ENCODE measurements at regions not wholly inside any gene's neighbourhood (a gene's known extent, or its start where the extent isn't known, plus 50 kb on each side); places are given as distances from the start of the nearest gene placed in this dataset.

GRCh38 chr5:3784854-3785253 lies 189.2 kb downstream of the IRX1 start:
- Histone ChIP-seq H3K36me3 (no peaks in the 10 kb centered on the region), H3K4me3 (no peak overlapping the region), H3K9me3 (no peaks in the 10 kb centered on the region), H3K27ac (no peak overlapping the region), H3K27me3 (no peaks in the 10 kb centered on the region), H3K4me1 (no peaks in the 10 kb centered on the region)
- DNase-seq, result no peak
- TF ChIP-seq POLR2A (IDR thresholded peaks at IDR 0.05), result no peak
- no peak for TF ChIP-seq CTCF (IDR thresholded peaks at IDR 0.05)

GRCh38 chr5:3786165-3786564 lies 190.5 kb downstream of the IRX1 start:
- no peaks in the 10 kb centered on the region for H3K36me3 ChIP-seq
- TF ChIP-seq CTCF (IDR thresholded peaks at IDR 0.05) (no peak), POLR2A (IDR thresholded peaks at IDR 0.05) (no peak)
- no peaks in the 10 kb centered on the region for H3K4me1 ChIP-seq
- no peak overlapping the region for H3K4me3 ChIP-seq
- H3K9me3 ChIP-seq, result no peaks in the 10 kb centered on the region
- no peak overlapping the region for H3K27ac ChIP-seq
- no peak for DNase-seq
- H3K27me3 ChIP-seq, result no peaks in the 10 kb centered on the region

GRCh38 chr5:3786891-3787430 lies 191.3 kb downstream of the IRX1 start:
- Histone ChIP-seq H3K36me3 (no peaks in the 10 kb centered on the region), H3K27me3 (no peaks in the 10 kb centered on the region), H3K4me1 (no peaks in the 10 kb centered on the region), H3K27ac (no peak overlapping the region), H3K4me3 (no peak overlapping the region), H3K9me3 (no peaks in the 10 kb centered on the region)
- DNase-seq, result no peak
- TF ChIP-seq POLR2A (IDR thresholded peaks at IDR 0.05) (no peak), CTCF (IDR thresholded peaks at IDR 0.05) (no peak)

- Histone ChIP-seq H3K4me1 (no peaks in the 10 kb centered on the region), H3K27me3 (no peaks in the 10 kb centered on the region), H3K27ac (no peak overlapping the region), H3K36me3 (no peaks in the 10 kb centered on the region), H3K9me3 (no peaks in the 10 kb centered on the region), H3K4me3 (no peak overlapping the region)
- TF ChIP-seq POLR2A (IDR thresholded peaks at IDR 0.05), result no peak
- TF ChIP-seq CTCF (IDR thresholded peaks at IDR 0.05), result no peak
- DNase-seq, result no peak
Observed at GRCh38 chr5:3787604-3788003, 192.0 kb downstream of the IRX1 start.

GRCh38 chr5:3789519-3790193 lies 194.0 kb downstream of the IRX1 start:
- TF ChIP-seq CTCF (IDR thresholded peaks at IDR 0.05), result no peak
- TF ChIP-seq POLR2A (IDR thresholded peaks at IDR 0.05), result no peak
- Histone ChIP-seq H3K36me3 (no peaks in the 10 kb centered on the region), H3K27ac (no peak overlapping the region), H3K4me3 (no peak overlapping the region), H3K27me3 (no peaks in the 10 kb centered on the region), H3K4me1 (no peaks in the 10 kb centered on the region), H3K9me3 (no peaks in the 10 kb centered on the region)
- no peak for DNase-seq

Measured in Peyer's patch (tissue), 4 donors.